GDM1 (cell line): ENCODE measurements at regions not wholly inside any gene's neighbourhood (a gene's known extent, or its start where the extent isn't known, plus 50 kb on each side); places are given as distances from the start of the nearest gene placed in this dataset.
A peak's percentile ranks its signal among the peaks of the same experiment; 100 is the strongest.

Experiments used
- DNase-seq: peaks from one replicate; lab custom pipeline; 2025; lab: John Stamatoyannopoulos, UW

GRCh38 chr2:45275242-45275805 lies 266.1 kb upstream of the SIX2 start:
- no peak for DNase-seq

GRCh38 chr2:45274250-45274926 lies 265.1 kb upstream of the SIX2 start:
- DNase-seq, result no peak

DNA sequence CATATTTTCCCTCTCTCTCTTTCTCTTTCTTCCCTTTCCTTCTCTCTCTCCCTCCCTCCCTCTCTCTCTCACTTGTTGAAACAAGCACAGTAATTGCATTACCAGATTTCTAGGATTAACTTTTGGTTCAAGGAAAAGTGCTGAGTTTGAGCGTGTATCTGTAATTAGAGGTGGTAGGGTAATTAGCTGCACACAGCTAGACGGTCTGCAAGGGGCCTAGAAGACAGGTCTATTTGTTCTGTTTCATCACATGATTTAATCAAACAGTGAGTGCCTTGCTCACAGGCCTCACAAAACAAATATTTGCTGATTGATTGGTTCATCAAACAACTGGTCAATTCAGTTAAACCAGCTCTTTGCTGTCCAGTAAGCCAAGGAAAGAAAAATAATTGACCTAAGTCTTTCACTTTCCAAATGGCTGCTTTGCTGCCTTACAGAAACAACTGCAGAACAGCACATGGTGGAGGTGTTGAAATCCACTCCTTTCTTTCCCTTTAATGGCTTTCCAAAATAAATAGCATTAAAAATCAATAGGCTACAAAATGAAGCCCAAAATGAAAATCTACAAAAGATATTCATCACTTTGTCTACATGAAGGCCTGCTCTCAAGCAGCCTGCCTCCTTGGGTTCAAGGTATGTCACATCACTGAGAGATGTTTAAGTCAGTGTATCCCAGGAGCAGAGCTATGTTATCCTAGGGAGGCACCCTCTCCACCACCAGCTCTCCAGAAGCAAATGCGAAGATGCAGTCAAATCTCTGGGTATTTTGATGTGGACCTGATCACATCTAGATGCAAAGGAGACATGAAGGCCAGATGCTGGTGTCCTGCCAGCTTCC lies 264.4 kb upstream of the SIX2 start:
- no peak for DNase-seq

DNA sequence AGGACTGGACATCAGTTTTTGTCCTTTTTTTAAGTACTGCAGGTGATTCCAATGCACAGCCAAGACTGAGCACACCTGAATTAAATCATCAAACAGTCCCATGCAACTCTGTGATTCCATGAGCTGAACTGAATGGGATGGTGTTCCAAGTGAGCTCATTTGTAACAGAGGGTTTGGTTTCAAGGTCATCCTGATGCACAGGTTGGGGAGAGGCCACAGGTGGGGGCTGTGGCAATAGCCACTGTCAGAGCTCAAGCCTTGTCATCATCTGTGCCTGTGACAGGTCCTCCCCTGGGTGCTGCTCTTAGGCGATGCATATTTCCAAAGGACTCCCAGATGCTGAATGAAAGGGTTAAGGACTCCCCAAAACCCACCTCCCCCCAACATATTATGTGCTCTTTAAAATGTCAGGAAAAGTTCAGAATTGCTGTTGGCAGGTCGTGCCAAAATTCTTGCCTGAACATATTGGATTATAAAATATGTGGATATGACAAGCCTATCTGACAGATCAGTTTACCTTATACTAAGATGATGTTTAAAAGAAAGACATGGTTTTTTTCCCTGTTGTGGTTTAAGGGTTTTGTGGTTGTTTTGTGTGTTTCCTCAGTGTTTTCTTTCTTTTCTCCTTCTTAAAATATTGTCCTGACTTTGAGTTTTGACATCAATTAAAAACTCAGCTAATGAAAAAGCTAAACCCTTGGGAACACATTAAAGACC lies 263.5 kb upstream of the SIX2 start:
- no peak for DNase-seq

- no peak for DNase-seq
These were observed 260.0 kb upstream of the SIX2 start for GRCh38 chr2:45269149-45269793.

- DNase-seq, result no peak
These were observed 259.4 kb upstream of the SIX2 start for GRCh38 chr2:45268631-45269030.

DNA sequence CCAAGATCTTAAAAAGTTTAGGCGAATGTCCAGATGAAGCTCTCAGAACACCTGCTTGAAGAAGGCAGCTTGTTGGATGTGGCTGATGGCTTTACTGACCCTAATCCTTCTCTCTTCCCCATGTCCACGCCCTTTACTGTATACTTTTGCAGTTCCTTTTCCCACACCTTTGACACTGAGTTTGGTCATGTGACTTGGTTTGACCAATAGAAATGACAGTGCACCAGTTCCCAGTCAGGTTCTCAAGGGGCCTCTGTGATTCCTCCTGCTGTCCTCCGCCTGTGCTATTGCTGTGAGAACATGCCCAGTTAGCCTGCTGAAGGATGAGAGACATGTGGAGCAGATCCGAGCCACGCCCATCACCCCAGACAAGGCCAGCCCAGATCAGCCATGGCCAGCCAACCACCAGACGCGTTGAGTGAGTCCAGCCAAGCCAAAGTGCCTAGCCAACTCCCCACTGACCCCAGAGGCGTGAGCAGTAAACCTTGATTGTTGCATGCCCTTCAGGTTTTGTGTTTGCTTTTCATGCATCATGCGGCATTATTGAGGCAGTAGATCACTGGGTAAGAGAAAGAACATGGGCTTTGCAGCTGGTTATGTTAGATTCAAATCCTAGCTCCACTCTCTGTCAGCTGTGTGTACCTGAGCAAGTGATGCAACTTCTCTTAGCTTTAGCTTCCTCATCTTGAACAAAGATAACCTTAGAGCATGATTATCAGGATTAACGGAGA lies 258.0 kb upstream of the SIX2 start:
- DNase-seq, result no peak

DNA sequence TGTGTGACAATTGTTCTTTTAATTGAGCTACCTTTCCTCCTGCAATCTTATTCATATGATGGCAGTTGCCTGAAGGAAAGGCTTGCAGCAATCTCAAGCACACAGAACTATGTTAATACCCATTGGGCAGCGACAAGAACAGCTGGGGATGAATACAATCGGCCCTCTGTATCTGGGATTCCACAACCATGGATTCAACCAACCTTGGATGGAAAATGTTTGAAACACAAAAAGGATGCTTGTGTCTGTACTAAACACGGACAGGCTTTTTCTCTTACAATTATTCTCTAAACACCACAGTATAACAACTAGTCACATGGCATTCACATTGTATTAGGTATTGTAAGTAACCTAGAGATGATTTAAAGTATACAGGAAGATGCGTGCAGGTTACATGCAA lies 256.1 kb upstream of the SIX2 start:
- no peak for DNase-seq

- no peak for DNase-seq
These were observed 255.3 kb upstream of the SIX2 start for GRCh38 chr2:45264227-45265225.

GRCh38 chr2:45263147-45263546 lies 253.9 kb upstream of the SIX2 start:
- no peak for DNase-seq

- DNase-seq, result no peak
These were observed 252.5 kb upstream of the SIX2 start for GRCh38 chr2:45261746-45262145.

GRCh38 chr2:45260946-45261345 lies 251.7 kb upstream of the SIX2 start:
- no peak for DNase-seq

GRCh38 chr2:45259547-45260160 lies 250.4 kb upstream of the SIX2 start:
- DNase-seq, result no peak

GRCh38 chr2:45259138-45259537 lies 249.9 kb upstream of the SIX2 start:
- no peak for DNase-seq

DNA sequence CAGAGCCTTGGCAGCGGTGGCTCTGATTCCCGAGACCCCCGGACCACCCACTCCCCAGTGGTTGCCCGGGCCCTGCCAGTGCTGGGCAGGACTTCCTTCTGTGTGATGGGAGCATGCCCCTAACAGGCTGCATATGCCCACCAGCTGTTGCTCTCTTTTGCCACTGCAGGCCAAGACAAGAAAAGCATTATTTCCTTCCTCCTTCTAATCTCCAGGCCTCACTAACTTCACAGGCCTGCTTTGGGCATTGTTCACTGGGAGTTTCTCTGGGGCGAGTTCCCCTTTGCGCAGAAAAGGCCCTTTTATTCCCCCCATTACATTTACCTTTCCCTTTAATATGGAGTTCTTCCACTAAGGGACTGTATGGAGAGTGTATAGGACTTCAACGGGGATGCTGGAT lies 249.1 kb upstream of the SIX2 start:
- peak; percentile 66 for DNase-seq

DNA sequence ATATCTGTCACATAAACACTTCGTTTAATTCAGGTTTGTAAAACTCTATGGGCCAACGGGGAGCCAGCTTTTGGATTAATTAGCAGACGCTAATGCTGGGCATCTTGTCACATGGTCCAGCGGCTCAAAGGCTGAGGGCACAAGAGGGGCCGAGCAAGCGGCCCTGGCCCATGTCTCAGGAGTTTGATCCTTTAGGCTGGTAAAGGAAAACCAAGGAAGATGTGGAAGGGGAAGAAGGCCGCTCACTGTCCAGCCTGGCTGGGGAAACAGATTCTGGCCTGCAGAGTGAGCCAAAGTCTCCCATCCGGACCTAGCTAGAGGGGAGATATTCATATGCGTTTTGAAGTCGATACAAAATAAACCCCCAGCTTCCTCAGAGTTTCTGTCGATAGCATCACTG lies 248.6 kb upstream of the SIX2 start:
- no peak for DNase-seq

DNA sequence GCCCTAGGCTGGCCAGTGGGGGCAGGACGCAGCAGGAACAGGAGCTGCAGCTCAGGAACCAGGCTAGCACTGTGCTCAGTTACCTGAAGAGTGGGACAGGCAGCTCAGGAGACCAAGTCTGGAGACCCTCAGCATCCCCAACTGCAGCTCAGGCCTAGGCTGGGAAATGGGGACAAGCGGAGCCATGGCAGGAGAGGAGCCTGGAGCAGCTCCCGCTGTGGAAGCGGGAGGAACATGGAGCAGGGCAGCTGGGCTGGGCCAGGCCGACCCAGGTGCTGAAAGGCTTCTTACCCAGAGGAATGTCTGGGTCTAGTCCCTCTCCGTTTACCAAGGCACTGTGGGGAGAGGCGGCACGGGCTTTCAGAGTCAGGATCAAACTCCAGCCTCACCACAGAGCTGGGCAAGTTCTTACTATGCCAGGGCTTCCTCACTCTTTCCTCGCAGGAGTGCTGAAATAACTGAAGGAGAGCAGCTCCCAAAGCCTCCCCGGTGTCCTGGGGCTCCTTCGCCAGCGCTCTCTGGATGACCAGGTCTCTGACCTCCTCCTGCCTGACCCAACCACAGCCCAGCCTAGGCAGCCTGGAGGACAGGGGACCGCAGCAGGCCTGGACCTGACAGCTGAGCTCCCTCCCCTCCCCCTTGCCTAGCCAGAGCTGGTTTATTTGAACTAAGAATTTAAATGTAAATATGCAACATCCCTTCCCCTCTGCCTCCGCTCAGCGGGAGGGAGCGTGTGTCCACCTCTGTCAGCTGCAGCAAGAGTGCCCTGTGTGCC lies 247.8 kb upstream of the SIX2 start:
- DNase-seq, result no peak

GRCh38 chr2:45256173-45256866 lies 247.1 kb upstream of the SIX2 start:
- DNase-seq, result no peak
